Psoas muscle (tissue), 7 donors: ENCODE measurements at regions not wholly inside any gene's neighbourhood (a gene's known extent, or its start where the extent isn't known, plus 50 kb on each side); places are given as distances from the start of the nearest gene placed in this dataset.

Experiments
- ATAC-seq, 4 donors: fragments of 200-7000 bp; cut with Tn5 transposase; one replicate each; pipeline ENCODE4 v1.9.1; 2020; ENCODE audit warnings: moderate library complexity in 3 of 4, mild to moderate bottlenecking in 2 of 4
- DNase-seq, 2 donors: peaks; one replicate each; pipeline ENCODE4 v3.0.0-alpha.2; 2020
- H3K27ac ChIP-seq: fragments of 200-600 bp; one replicate; pipeline ENCODE4 v1.8.0; 2022
- H3K27me3 ChIP-seq, 3 donors: fragments of 200-600 bp in 1 of 3; one replicate each; pipeline versions ENCODE4 v1.6.1 to v1.8.0; 2013 to 2022; ENCODE audit warnings: low read length in 2 of 3, mild to moderate bottlenecking in 2 of 3, moderate library complexity in 1 of 3; ENCODE audit not compliant: insufficient read depth in 3 of 3
- H3K36me3 ChIP-seq, 2 donors: fragments of 200-600 bp in 1 of 2; one replicate each; pipeline versions ENCODE4 v1.6.1 to v1.8.0; 2013 to 2022; ENCODE audit warnings: low read depth in 1 of 2, mild to moderate bottlenecking in 1 of 2, moderate library complexity in 1 of 2; ENCODE audit not compliant: insufficient read depth in 1 of 2
- H3K4me1 ChIP-seq: fragments of 200-600 bp; one replicate; pipeline ENCODE4 v1.8.0; 2022
- H3K4me3 ChIP-seq: fragments of 200-600 bp; one replicate; pipeline ENCODE4 v1.8.0; 2022; ENCODE audit warnings: mild to moderate bottlenecking
- H3K9me3 ChIP-seq: fragments of 200-600 bp; one replicate; pipeline ENCODE4 v1.8.0; 2022
- WGBS, 3 donors: extraction: QIAGEN DNeasy Blood & Tissue Kit; methylation state at CpG; one replicate each; pipeline versions ENCODE4 v1.1.6 to v1.1.7; 2013; 5-methylcytosine and 5-hydroxymethylcytosine counted together
- intact Hi-C, 2 donors: fragments of 100-400 bp; cut with DNase I; formaldehyde crosslinking; loops; one replicate each; pipeline versions ENCODE4 v1.11.0 to v1.14.2; 2022
- TF ChIP-seq, protein P1 (sequence below): fragments of 200-600 bp; IDR thresholded peaks from one replicate; pipeline ENCODE4 v1.8.0; 2022; ENCODE audit warnings: antibody characterized with exemption
- donor health status: healthy with polysubstance abuse.
- donor health status: DM: no; HTN: no; CAD: no; lungs with moderate emphysema.
- donor health status: Bipolar disorder and iron deficiency.
- donor health status: healthy.
- donor health status: DM: yes; HTN: yes; CAD: no.
- donor health status: DM: no; HTN: no; CAD: no.
- donor health status: DM: yes; HTN: yes; CAD: no.

DNA sequence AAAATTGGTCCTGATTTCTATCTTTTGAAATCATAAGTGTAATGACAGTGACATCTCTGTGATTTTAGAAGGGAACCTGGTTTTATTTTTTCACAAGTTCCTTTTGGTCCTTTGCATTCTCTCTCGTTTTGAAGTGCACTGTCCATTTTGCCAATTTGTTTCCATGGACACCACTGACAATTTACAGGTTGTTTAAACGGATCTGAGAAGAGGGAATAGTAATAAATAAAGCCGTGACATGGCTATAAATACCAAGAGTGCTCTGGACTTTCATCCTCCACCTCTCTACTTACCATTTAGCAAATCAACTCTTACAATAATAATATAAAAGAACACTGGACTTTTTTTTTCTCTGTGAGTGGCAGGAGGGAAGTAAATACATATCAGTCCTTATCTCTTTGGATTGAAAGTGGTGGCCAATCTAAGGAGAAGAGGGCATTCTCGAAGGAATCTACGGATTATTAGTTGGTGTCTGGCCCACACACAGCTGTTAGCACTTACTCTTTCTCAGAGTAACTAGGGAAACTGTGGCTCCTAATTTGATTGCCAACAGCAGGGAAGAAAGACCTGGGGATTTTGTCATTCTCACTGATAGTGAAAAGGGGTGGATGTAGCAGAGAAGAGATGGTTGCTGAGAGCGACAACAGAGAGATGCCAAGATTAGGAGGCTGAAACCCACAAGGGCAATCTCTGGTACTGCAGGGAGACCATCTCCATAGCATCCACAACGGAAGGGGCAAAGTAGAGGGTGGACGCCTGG is 108.7 kb upstream of the FSHR start:
- Histone ChIP-seq H3K4me3 (no peak overlapping the region), H3K9me3 (no peaks in the 10 kb centered on the region), H3K4me1 (no peaks in the 10 kb centered on the region), H3K27me3 (peaks cover 0 to 2% (median 0%) of the 10 kb centered on the region in 3 donors), H3K36me3 (no peaks in the 10 kb centered on the region), H3K27ac (no peak overlapping the region)
- TF ChIP-seq, protein P1, sequence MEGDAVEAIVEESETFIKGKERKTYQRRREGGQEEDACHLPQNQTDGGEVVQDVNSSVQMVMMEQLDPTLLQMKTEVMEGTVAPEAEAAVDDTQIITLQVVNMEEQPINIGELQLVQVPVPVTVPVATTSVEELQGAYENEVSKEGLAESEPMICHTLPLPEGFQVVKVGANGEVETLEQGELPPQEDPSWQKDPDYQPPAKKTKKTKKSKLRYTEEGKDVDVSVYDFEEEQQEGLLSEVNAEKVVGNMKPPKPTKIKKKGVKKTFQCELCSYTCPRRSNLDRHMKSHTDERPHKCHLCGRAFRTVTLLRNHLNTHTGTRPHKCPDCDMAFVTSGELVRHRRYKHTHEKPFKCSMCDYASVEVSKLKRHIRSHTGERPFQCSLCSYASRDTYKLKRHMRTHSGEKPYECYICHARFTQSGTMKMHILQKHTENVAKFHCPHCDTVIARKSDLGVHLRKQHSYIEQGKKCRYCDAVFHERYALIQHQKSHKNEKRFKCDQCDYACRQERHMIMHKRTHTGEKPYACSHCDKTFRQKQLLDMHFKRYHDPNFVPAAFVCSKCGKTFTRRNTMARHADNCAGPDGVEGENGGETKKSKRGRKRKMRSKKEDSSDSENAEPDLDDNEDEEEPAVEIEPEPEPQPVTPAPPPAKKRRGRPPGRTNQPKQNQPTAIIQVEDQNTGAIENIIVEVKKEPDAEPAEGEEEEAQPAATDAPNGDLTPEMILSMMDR: no peak
- 46 to 52% (median 48%) methylated on average over 8 of the region's 8 CpGs for WGBS, 3 donors
- DNase-seq (no peak), ATAC-seq (no peak)
- intact Hi-C loops: no loop called here

DNA sequence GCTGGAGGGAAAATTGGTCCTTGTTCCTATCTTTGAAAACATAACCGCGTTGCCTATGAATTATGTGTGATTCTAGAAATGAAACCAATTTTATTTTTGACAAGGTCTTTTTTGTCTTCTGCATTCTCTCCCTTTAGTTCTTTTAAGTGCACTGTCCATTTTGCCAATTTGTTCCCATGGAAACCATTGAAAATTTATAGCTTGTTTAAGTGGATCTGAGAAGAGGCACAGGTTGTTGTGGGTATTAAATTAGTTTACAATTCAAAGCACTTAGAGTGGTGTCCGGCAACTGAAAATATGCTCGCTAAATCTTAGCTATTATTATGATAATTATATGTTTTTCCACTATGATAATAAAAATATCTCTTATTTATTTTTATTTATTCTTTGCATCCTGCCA is 107.5 kb upstream of the FSHR start:
- WGBS, 3 donors: 82 to 91% (median 83%) methylated on average over 4 of the region's 4 CpGs
- no peaks in the 10 kb centered on the region for H3K4me1 ChIP-seq
- no peak for ATAC-seq
- no peak for DNase-seq
- intact Hi-C loops: no loop called here
- H3K27ac ChIP-seq: no peak overlapping the region
- H3K27me3 ChIP-seq: peaks cover 0 to 2% (median 0%) of the 10 kb centered on the region in 3 donors
- no peaks in the 10 kb centered on the region for H3K36me3 ChIP-seq
- H3K4me3 ChIP-seq: no peak overlapping the region
- TF ChIP-seq, protein P1: no peak
- no peaks in the 10 kb centered on the region for H3K9me3 ChIP-seq

DNA sequence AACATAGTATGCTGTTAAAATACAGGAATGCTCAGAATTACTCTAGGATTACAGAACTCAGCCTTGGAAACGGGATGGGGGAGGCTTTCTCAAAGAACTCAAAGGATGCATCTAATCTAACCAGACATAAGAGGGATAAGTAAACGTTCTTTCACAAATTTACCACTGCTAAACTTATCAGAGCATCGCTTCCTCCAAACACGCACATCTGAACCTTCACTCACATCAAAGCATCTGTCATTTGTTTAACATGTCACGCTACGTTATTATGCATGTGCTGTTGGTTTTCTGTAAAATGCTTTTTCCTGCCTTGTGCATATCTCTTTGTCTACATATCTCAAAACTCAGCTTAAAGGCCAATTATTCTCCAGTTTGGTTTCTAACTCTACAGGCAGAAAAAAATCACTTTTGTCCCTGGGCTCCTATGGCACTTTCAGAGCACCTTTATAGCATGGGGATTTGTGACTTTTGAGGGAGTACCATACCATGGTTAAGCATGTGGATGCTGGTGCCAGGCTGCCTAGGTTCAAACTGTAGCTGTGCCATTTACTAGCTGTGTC is 106.7 kb upstream of the FSHR start:
- Histone ChIP-seq H3K9me3 (no peaks in the 10 kb centered on the region), H3K4me3 (no peak overlapping the region), H3K36me3 (no peaks in the 10 kb centered on the region), H3K4me1 (no peaks in the 10 kb centered on the region), H3K27me3 (peaks cover 0 to 2% (median 0%) of the 10 kb centered on the region in 3 donors), H3K27ac (no peak overlapping the region)
- DNase-seq (no peak), ATAC-seq (no peak)
- intact Hi-C loops: no loop called here
- 48 to 58% (median 55%) methylated on average over 6 of the region's 6 CpGs for WGBS, 3 donors
- TF ChIP-seq, protein P1: no peak

GRCh38 chr2:49259926-49260325 is 105.6 kb upstream of the FSHR start:
- WGBS, 3 donors: 91 to 98% (median 96%) methylated on average over 1 of the region's 1 CpG
- TF ChIP-seq, protein P1: no peak
- H3K36me3 ChIP-seq: no peaks in the 10 kb centered on the region
- no peaks in the 10 kb centered on the region for H3K9me3 ChIP-seq
- ATAC-seq (no peak), DNase-seq (no peak)
- H3K4me1 ChIP-seq: no peaks in the 10 kb centered on the region
- H3K4me3 ChIP-seq: no peak overlapping the region
- H3K27me3 ChIP-seq: peaks cover 0 to 2% (median 0%) of the 10 kb centered on the region in 3 donors
- intact Hi-C loops: no loop called here
- no peak overlapping the region for H3K27ac ChIP-seq
